ENCODE measurements at regions not wholly inside any gene's neighbourhood (a gene's known extent, or its start where the extent isn't known, plus 50 kb on each side); places are given as distances from the start of the nearest gene placed in this dataset.

GRCh38 chr7:134370135-134370534 is 53.4 kb upstream of the SLC35B4 start:
- H3K4me1 ChIP-seq (ENCODE audit: insufficient read depth, poor library complexity, severe bottlenecking): peaks cover 40% of the 10 kb centered on the region
- no peak for TF ChIP-seq CTCF (IDR thresholded peaks at IDR 0.05; ENCODE audit: poor library complexity, severe bottlenecking)
- H3K9me3 ChIP-seq (ENCODE audit: severe bottlenecking): no peaks in the 10 kb centered on the region
- DNase-seq (ENCODE audit: low spot score) (no peak), ATAC-seq (ENCODE audit: low read depth) (no peak)
- H3K27me3 ChIP-seq (ENCODE audit: insufficient read depth, poor library complexity, severe bottlenecking): no peaks in the 10 kb centered on the region
- no peaks in the 10 kb centered on the region for H3K36me3 ChIP-seq (ENCODE audit: low read depth)
- no peak overlapping the region for H3K4me3 ChIP-seq (ENCODE audit: severe bottlenecking)
- no peak overlapping the region for H3K27ac ChIP-seq (ENCODE audit: poor library complexity, severe bottlenecking)

- no peaks in the 10 kb centered on the region for H3K27me3 ChIP-seq (ENCODE audit: insufficient read depth, poor library complexity, severe bottlenecking)
- no peak overlapping the region for H3K4me3 ChIP-seq (ENCODE audit: severe bottlenecking)
- DNase-seq (ENCODE audit: low spot score): no peak
- peak overlapping the region; percentile 54 for H3K27ac ChIP-seq (ENCODE audit: poor library complexity, severe bottlenecking)
- ATAC-seq (ENCODE audit: low read depth): peak; percentile 78
- H3K36me3 ChIP-seq (ENCODE audit: low read depth): no peaks in the 10 kb centered on the region
- peaks cover 51% of the 10 kb centered on the region for H3K4me1 ChIP-seq (ENCODE audit: insufficient read depth, poor library complexity, severe bottlenecking)
- H3K9me3 ChIP-seq (ENCODE audit: severe bottlenecking): no peaks in the 10 kb centered on the region
- no peak for TF ChIP-seq CTCF (IDR thresholded peaks at IDR 0.05; ENCODE audit: poor library complexity, severe bottlenecking)
Measured at GRCh38 chr7:134368851-134369544, 52.3 kb upstream of the SLC35B4 start.

DNA sequence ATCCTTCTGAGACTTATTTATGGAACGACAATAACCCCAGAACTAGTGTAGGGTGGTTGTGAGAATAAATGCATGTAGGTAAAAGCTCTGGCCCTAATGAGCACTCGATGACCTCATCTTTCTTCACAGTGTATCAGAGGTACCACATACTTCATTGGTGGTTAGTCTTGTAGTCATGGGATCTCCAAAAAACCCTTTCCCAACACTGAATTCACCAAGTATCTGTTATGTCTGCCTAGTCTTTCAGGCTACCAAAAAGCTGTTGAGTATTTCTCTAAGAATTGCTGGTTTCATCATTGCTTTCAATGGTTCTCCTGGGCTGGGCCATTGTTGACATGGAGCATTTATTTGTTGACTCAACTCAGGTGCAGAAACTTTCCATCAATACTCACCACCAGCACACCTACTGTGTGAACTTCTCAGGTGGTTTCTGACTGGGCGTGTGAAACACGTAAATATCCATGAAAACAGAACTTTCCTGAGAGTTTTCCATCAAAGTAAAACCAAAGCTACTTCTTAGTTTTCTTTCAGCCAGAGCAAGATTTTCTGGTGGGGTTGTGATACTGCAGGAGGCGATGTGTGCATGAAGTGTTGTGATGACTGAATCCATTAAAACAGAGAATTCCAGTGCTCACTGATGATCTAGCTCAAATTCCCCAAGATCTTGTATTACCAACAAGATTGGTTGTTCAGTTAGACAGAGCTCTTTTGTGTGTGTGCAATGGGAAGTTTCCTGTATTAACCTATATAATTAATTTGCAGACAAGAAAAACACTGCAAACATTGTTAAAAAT is 51.4 kb upstream of the SLC35B4 start:
- peak overlapping the region; percentile 54 for H3K27ac ChIP-seq (ENCODE audit: poor library complexity, severe bottlenecking)
- H3K9me3 ChIP-seq (ENCODE audit: severe bottlenecking): no peaks in the 10 kb centered on the region
- H3K4me3 ChIP-seq (ENCODE audit: severe bottlenecking): no peak overlapping the region
- no peaks in the 10 kb centered on the region for H3K27me3 ChIP-seq (ENCODE audit: insufficient read depth, poor library complexity, severe bottlenecking)
- H3K4me1 ChIP-seq (ENCODE audit: insufficient read depth, poor library complexity, severe bottlenecking): peaks cover 52% of the 10 kb centered on the region
- no peak for TF ChIP-seq CTCF (IDR thresholded peaks at IDR 0.05; ENCODE audit: poor library complexity, severe bottlenecking)
- H3K36me3 ChIP-seq (ENCODE audit: low read depth): no peaks in the 10 kb centered on the region
- ATAC-seq (ENCODE audit: low read depth): no peak
- no peak for DNase-seq (ENCODE audit: low spot score)
